Karpas-422 (cell line): ENCODE measurements at regions not wholly inside any gene's neighbourhood (a gene's known extent, or its start where the extent isn't known, plus 50 kb on each side); places are given as distances from the start of the nearest gene placed in this dataset.
"Not testable (repeated sequence)": the region's sequence is repeated elsewhere in the genome, so short reads cannot be mapped to it uniquely, and the experiment has no call there.

Experiments
- DNase-seq: peaks from one replicate; pipeline ENCODE4 v3.0.0-alpha.2; 2015
- H2AFZ ChIP-seq: fragments of 200-600 bp; sonication (generic); 2 replicates; pipeline ENCODE4 v1.6.1; 2014; ENCODE audit warnings: antibody characterized with exemption, low read length, mixed read lengths
- H3K27ac ChIP-seq: fragments of 200-600 bp; sonication (generic); 2 replicates; pipeline ENCODE4 v1.5.1; 2014; ENCODE audit warnings: mild to moderate bottlenecking, low read length, moderate library complexity
- H3K27me3 ChIP-seq: fragments of 200-600 bp; sonication (generic); 2 replicates; pipeline ENCODE4 v1.6.1; 2014; ENCODE audit warnings: low read length, mixed read lengths
- H3K36me3 ChIP-seq: fragments of 200-600 bp; sonication (generic); 2 replicates; pipeline ENCODE4 v1.6.1; 2014; ENCODE audit warnings: low read length, mixed read lengths; ENCODE audit not compliant: insufficient read depth
- H3K4me1 ChIP-seq: fragments of 200-600 bp; sonication (generic); 2 replicates; pipeline ENCODE4 v1.6.1; 2014; ENCODE audit warnings: mild to moderate bottlenecking, low read length, mixed read lengths
- H3K4me2 ChIP-seq: fragments of 200-600 bp; sonication (generic); 2 replicates; pipeline ENCODE4 v1.6.1; 2014; ENCODE audit warnings: low read length, low read depth, mild to moderate bottlenecking; ENCODE audit not compliant: poor library complexity, severe bottlenecking
- H3K4me3 ChIP-seq: fragments of 200-600 bp; sonication (generic); 2 replicates; pipeline ENCODE4 v1.5.1; 2014; ENCODE audit warnings: mild to moderate bottlenecking, antibody characterized with exemption, low read length, mixed read lengths
- H3K79me2 ChIP-seq: fragments of 200-600 bp; sonication (generic); 2 replicates; pipeline ENCODE4 v1.6.1; 2014; ENCODE audit warnings: mild to moderate bottlenecking, low read length, mixed read lengths
- H3K9ac ChIP-seq: fragments of 200-600 bp; sonication (generic); 2 replicates; pipeline ENCODE4 v1.6.0; 2014; ENCODE audit warnings: low read length
- H3K9me2 ChIP-seq: fragments of 200-600 bp; sonication (generic), shearing (Covaris generic); replicated peaks from 2 replicates; pipeline ENCODE4 v1.6.0; 2014; ENCODE audit warnings: mild to moderate bottlenecking, low read length, moderate library complexity; ENCODE audit not compliant: insufficient read depth
- H3K9me3 ChIP-seq: fragments of 300-700, 200-600 bp; sonication (generic); 2 replicates; pipeline ENCODE4 v1.6.1; 2014; ENCODE audit warnings: low read length, mixed read lengths
- H4K20me1 ChIP-seq: fragments of 200-600 bp; sonication (generic); 2 replicates; pipeline ENCODE4 v1.6.1; 2014; ENCODE audit warnings: mild to moderate bottlenecking, antibody characterized with exemption, low read length, low read depth; ENCODE audit not compliant: insufficient read depth

- not testable (repeated sequence) for H3K36me3 ChIP-seq, H2AFZ ChIP-seq, H3K4me2 ChIP-seq, H4K20me1 ChIP-seq, H3K4me1 ChIP-seq, DNase-seq, H3K9me3 ChIP-seq, H3K9me2 ChIP-seq, H3K27ac ChIP-seq, H3K9ac ChIP-seq, H3K4me3 ChIP-seq, H3K79me2 ChIP-seq, H3K27me3 ChIP-seq
Measured at GRCh38 chr7:34448531-34448930, 209.5 kb upstream of the NPSR1 start.

GRCh38 chr7:34449765-34450164, 208.3 kb upstream of the NPSR1 start:
- Histone ChIP-seq H3K9me3 (no peaks in the 10 kb centered on the region), H3K27me3 (no peaks in the 10 kb centered on the region), H3K9ac (no peak overlapping the region), H3K9me2 (no peaks in the 10 kb centered on the region; the same call in 1 of the 2 replicates), H4K20me1 (no peaks in the 10 kb centered on the region), H3K36me3 (no peaks in the 10 kb centered on the region), H3K4me1 (no peaks in the 10 kb centered on the region), H3K4me2 (no peak overlapping the region), H3K79me2 (no peaks in the 10 kb centered on the region), H2AFZ (no peak overlapping the region), H3K4me3 (no peak overlapping the region), H3K27ac (no peak overlapping the region)
- no peak for DNase-seq

- Histone ChIP-seq H3K36me3 (no peaks in the 10 kb centered on the region), H3K4me1 (no peaks in the 10 kb centered on the region), H3K27me3 (no peaks in the 10 kb centered on the region), H4K20me1 (no peaks in the 10 kb centered on the region), H2AFZ (no peak overlapping the region), H3K9me2 (no peaks in the 10 kb centered on the region; the same call in 1 of the 2 replicates), H3K9ac (no peak overlapping the region), H3K9me3 (no peaks in the 10 kb centered on the region), H3K79me2 (no peaks in the 10 kb centered on the region), H3K4me2 (no peak overlapping the region), H3K4me3 (no peak overlapping the region), H3K27ac (no peak overlapping the region)
- no peak for DNase-seq
Measured at GRCh38 chr7:34451183-34451582, 206.8 kb upstream of the NPSR1 start.

GRCh38 chr7:34451923-34452322, 206.1 kb upstream of the NPSR1 start:
- no peaks in the 10 kb centered on the region for H3K27me3 ChIP-seq

GRCh38 chr7:34452363-34452762, 205.7 kb upstream of the NPSR1 start:
- Histone ChIP-seq H4K20me1 (no peaks in the 10 kb centered on the region), H3K36me3 (no peaks in the 10 kb centered on the region), H3K4me2 (no peak overlapping the region), H3K79me2 (no peaks in the 10 kb centered on the region), H2AFZ (no peak overlapping the region), H3K4me3 (no peak overlapping the region), H3K27me3 (no peaks in the 10 kb centered on the region), H3K9me2 (no peaks in the 10 kb centered on the region; the same call in 1 of the 2 replicates), H3K27ac (no peak overlapping the region), H3K9ac (no peak overlapping the region), H3K9me3 (no peaks in the 10 kb centered on the region), H3K4me1 (no peaks in the 10 kb centered on the region)
- no peak for DNase-seq

More at GRCh38 chr7:34451923-34452322, 206.1 kb upstream of the NPSR1 start:
- Histone ChIP-seq H3K79me2 (no peaks in the 10 kb centered on the region), H4K20me1 (no peaks in the 10 kb centered on the region), H2AFZ (no peak overlapping the region), H3K4me1 (no peaks in the 10 kb centered on the region), H3K4me3 (no peak overlapping the region), H3K36me3 (no peaks in the 10 kb centered on the region), H3K4me2 (no peak overlapping the region), H3K9me2 (no peaks in the 10 kb centered on the region; the same call in 1 of the 2 replicates), H3K9me3 (no peaks in the 10 kb centered on the region), H3K9ac (no peak overlapping the region), H3K27ac (no peak overlapping the region)
- DNase-seq: no peak

- no peaks in the 10 kb centered on the region for H3K4me1 ChIP-seq
- no peak overlapping the region for H3K4me3 ChIP-seq
- no peak for DNase-seq
- no peak overlapping the region for H3K4me2 ChIP-seq
- no peaks in the 10 kb centered on the region for H3K9me2 ChIP-seq
- no peaks in the 10 kb centered on the region for H3K27me3 ChIP-seq
- H3K9me3 ChIP-seq: no peaks in the 10 kb centered on the region
- no peaks in the 10 kb centered on the region for H3K79me2 ChIP-seq
- no peaks in the 10 kb centered on the region for H3K36me3 ChIP-seq
- no peak overlapping the region for H3K27ac ChIP-seq
- H3K9ac ChIP-seq: no peak overlapping the region
- H2AFZ ChIP-seq: no peak overlapping the region
- no peaks in the 10 kb centered on the region for H4K20me1 ChIP-seq
Measured at GRCh38 chr7:34453150-34453549, 204.9 kb upstream of the NPSR1 start.

- Histone ChIP-seq H3K27me3 (no peaks in the 10 kb centered on the region), H3K4me1 (no peaks in the 10 kb centered on the region), H3K9ac (no peak overlapping the region), H4K20me1 (no peaks in the 10 kb centered on the region), H2AFZ (no peak overlapping the region), H3K9me2 (no peaks in the 10 kb centered on the region), H3K4me2 (no peak overlapping the region), H3K36me3 (no peaks in the 10 kb centered on the region), H3K27ac (no peak overlapping the region), H3K79me2 (no peaks in the 10 kb centered on the region), H3K4me3 (no peak overlapping the region), H3K9me3 (no peaks in the 10 kb centered on the region)
- DNase-seq: no peak
Measured at GRCh38 chr7:34454381-34454780, 203.6 kb upstream of the NPSR1 start.

GRCh38 chr7:34457329-34457728, 200.7 kb upstream of the NPSR1 start:
- no peak overlapping the region for H3K4me2 ChIP-seq
- H3K9me2 ChIP-seq: no peaks in the 10 kb centered on the region
- H3K27me3 ChIP-seq: no peaks in the 10 kb centered on the region
- H3K9ac ChIP-seq: no peak overlapping the region
- no peaks in the 10 kb centered on the region for H4K20me1 ChIP-seq
- no peaks in the 10 kb centered on the region for H3K4me1 ChIP-seq
- H3K79me2 ChIP-seq: no peaks in the 10 kb centered on the region
- DNase-seq: no peak
- no peak overlapping the region for H3K4me3 ChIP-seq
- H2AFZ ChIP-seq: no peak overlapping the region
- no peaks in the 10 kb centered on the region for H3K9me3 ChIP-seq
- H3K36me3 ChIP-seq: no peaks in the 10 kb centered on the region
- no peak overlapping the region for H3K27ac ChIP-seq

- Histone ChIP-seq H3K4me2 (no peak overlapping the region), H3K79me2 (no peaks in the 10 kb centered on the region), H3K4me3 (no peak overlapping the region), H3K9me2 (no peaks in the 10 kb centered on the region), H3K4me1 (no peaks in the 10 kb centered on the region), H3K9ac (no peak overlapping the region), H3K27me3 (no peaks in the 10 kb centered on the region), H3K9me3 (no peaks in the 10 kb centered on the region), H3K27ac (no peak overlapping the region), H3K36me3 (no peaks in the 10 kb centered on the region), H2AFZ (no peak overlapping the region), H4K20me1 (no peaks in the 10 kb centered on the region)
- DNase-seq: no peak
Measured at GRCh38 chr7:34463830-34464229, 194.2 kb upstream of the NPSR1 start.
